ENCODE measurements at regions not wholly inside any gene's neighbourhood (a gene's known extent, or its start where the extent isn't known, plus 50 kb on each side); places are given as distances from the start of the nearest gene placed in this dataset.

GRCh38 chr20:17796091-17796563, 96.4 kb downstream of the BANF2 start (continued):
- TF ChIP-seq, protein P1, sequence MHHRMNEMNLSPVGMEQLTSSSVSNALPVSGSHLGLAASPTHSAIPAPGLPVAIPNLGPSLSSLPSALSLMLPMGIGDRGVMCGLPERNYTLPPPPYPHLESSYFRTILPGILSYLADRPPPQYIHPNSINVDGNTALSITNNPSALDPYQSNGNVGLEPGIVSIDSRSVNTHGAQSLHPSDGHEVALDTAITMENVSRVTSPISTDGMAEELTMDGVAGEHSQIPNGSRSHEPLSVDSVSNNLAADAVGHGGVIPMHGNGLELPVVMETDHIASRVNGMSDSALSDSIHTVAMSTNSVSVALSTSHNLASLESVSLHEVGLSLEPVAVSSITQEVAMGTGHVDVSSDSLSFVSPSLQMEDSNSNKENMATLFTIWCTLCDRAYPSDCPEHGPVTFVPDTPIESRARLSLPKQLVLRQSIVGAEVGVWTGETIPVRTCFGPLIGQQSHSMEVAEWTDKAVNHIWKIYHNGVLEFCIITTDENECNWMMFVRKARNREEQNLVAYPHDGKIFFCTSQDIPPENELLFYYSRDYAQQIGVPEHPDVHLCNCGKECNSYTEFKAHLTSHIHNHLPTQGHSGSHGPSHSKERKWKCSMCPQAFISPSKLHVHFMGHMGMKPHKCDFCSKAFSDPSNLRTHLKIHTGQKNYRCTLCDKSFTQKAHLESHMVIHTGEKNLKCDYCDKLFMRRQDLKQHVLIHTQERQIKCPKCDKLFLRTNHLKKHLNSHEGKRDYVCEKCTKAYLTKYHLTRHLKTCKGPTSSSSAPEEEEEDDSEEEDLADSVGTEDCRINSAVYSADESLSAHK (CRISPR knock-in tag; IDR thresholded peaks at IDR 0.05; ENCODE audit: borderline replicate concordance): no peak
- TF ChIP-seq MAFF (IDR thresholded peaks at IDR 0.05; ENCODE audit: low read depth, low read length) (peak; percentile 40), ARID3A (IDR thresholded peaks at IDR 0.05; ENCODE audit: low read depth, low read length) (peak; percentile 68; the same call in 1 of the 2 replicates), NCOR1 (IDR thresholded peaks at IDR 0.05; ENCODE audit: borderline replicate concordance, low read length) (peak; percentile 48; the same call in 1 of the 2 replicates), ZBTB26 (CRISPR knock-in tag; IDR thresholded peaks at IDR 0.05; ENCODE audit: borderline replicate concordance) (no peak), MYC (CRISPR knock-in tag; IDR thresholded peaks at IDR 0.05; ENCODE audit: borderline replicate concordance) (peak; percentile 64), ZNF678 (CRISPR knock-in tag; IDR thresholded peaks at IDR 0.05) (no peak), ZSCAN25 (CRISPR knock-in tag; IDR thresholded peaks at IDR 0.05) (no peak), SP1 (IDR thresholded peaks at IDR 0.05) (no peak), SP1 (CRISPR knock-in tag; IDR thresholded peaks at IDR 0.05) (no peak), MTA3 (CRISPR knock-in tag; IDR thresholded peaks at IDR 0.05) (no peak), HMG20A (CRISPR knock-in tag; IDR thresholded peaks at IDR 0.05; ENCODE audit: borderline replicate concordance) (peak; percentile 62; the same call in 1 of the 2 replicates), ZNF34 (CRISPR knock-in tag; IDR thresholded peaks at IDR 0.05; ENCODE audit: borderline replicate concordance) (no peak), ZMYM4 (CRISPR knock-in tag; IDR thresholded peaks at IDR 0.05) (no peak), MYPOP (CRISPR knock-in tag; IDR thresholded peaks at IDR 0.05) (peak; percentile 19; the same call in 1 of the 2 replicates), ZBTB49 (CRISPR knock-in tag; IDR thresholded peaks at IDR 0.05; ENCODE audit: borderline replicate concordance) (no peak), FOSL2 (CRISPR knock-in tag; IDR thresholded peaks at IDR 0.05) (peak; percentile 74), ZNF510 (CRISPR knock-in tag; IDR thresholded peaks at IDR 0.05; ENCODE audit: low read depth) (no peak), NCOA5 (CRISPR knock-in tag; IDR thresholded peaks at IDR 0.05) (no peak), ZNF7 (CRISPR knock-in tag; IDR thresholded peaks at IDR 0.05) (peak; percentile 90), ZNF891 (CRISPR knock-in tag; IDR thresholded peaks at IDR 0.05) (no peak)
- TF ChIP-seq, protein P2, sequence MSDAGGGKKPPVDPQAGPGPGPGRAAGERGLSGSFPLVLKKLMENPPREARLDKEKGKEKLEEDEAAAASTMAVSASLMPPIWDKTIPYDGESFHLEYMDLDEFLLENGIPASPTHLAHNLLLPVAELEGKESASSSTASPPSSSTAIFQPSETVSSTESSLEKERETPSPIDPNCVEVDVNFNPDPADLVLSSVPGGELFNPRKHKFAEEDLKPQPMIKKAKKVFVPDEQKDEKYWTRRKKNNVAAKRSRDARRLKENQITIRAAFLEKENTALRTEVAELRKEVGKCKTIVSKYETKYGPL (CRISPR knock-in tag; IDR thresholded peaks at IDR 0.05): peak; percentile 91

Measured in HepG2 (cell line).